GM19467 (cell line): ENCODE measurements at regions not wholly inside any gene's neighbourhood (a gene's known extent, or its start where the extent isn't known, plus 50 kb on each side); places are given as distances from the start of the nearest gene placed in this dataset.

Source experiments
- ATAC-seq: cut with Tn5 transposase; IDR thresholded peaks from one replicate; pipeline ENCODE4 v1.9.1; 2021; ENCODE audit warnings: mild to moderate bottlenecking, moderate library complexity; ENCODE audit not compliant: unreplicated experiment

GRCh38 chr2:58578276-58578675 is 337.2 kb upstream of the FANCL start:
- no peak for ATAC-seq

GRCh38 chr2:58574873-58575272 is 333.7 kb upstream of the FANCL start:
- ATAC-seq: no peak

GRCh38 chr2:58572731-58573130 is 331.6 kb upstream of the FANCL start:
- no peak for ATAC-seq

GRCh38 chr2:58571181-58571852 is 330.2 kb upstream of the FANCL start:
- ATAC-seq: peak; percentile 91

GRCh38 chr2:58569475-58570185 is 328.5 kb upstream of the FANCL start:
- no peak for ATAC-seq

- no peak for ATAC-seq
Measured at GRCh38 chr2:58568901-58569300, 327.8 kb upstream of the FANCL start.

GRCh38 chr2:58562276-58562675 is 321.2 kb upstream of the FANCL start:
- no peak for ATAC-seq

GRCh38 chr2:58560531-58560930 is 319.4 kb upstream of the FANCL start:
- ATAC-seq: no peak

GRCh38 chr2:58558881-58559280 is 317.8 kb upstream of the FANCL start:
- no peak for ATAC-seq

GRCh38 chr2:58557176-58557575 is 316.1 kb upstream of the FANCL start:
- no peak for ATAC-seq

GRCh38 chr2:58553937-58554336 is 312.8 kb upstream of the FANCL start:
- no peak for ATAC-seq

GRCh38 chr2:58553522-58553921 is 312.4 kb upstream of the FANCL start:
- no peak for ATAC-seq

- ATAC-seq: no peak
Measured at GRCh38 chr2:58545300-58546280, 304.5 kb upstream of the FANCL start.

- no peak for ATAC-seq
Measured at GRCh38 chr2:58543442-58543841, 302.3 kb upstream of the FANCL start.

GRCh38 chr2:58541511-58541910 is 300.4 kb upstream of the FANCL start:
- no peak for ATAC-seq

- ATAC-seq: no peak
Measured at GRCh38 chr2:58540681-58541080, 299.6 kb upstream of the FANCL start.

- no peak for ATAC-seq
Measured at GRCh38 chr2:58539973-58540372, 298.8 kb upstream of the FANCL start.

- ATAC-seq: no peak
Measured at GRCh38 chr2:58535990-58536389, 294.9 kb upstream of the FANCL start.

GRCh38 chr2:58535182-58535581 is 294.1 kb upstream of the FANCL start:
- no peak for ATAC-seq

- ATAC-seq: no peak
Measured at GRCh38 chr2:58533376-58533775, 292.3 kb upstream of the FANCL start.

- ATAC-seq: no peak
Measured at GRCh38 chr2:58532641-58533040, 291.5 kb upstream of the FANCL start.
